Ovary (tissue), 7 donors: ENCODE measurements at regions not wholly inside any gene's neighbourhood (a gene's known extent, or its start where the extent isn't known, plus 50 kb on each side); places are given as distances from the start of the nearest gene placed in this dataset.

Experiments used
- DNase-seq, 5 donors: peaks; one replicate each; pipeline ENCODE4 v3.0.0-alpha.2; 2019 to 2020
- H3K27ac ChIP-seq, 2 donors: fragments of 200-600 bp; one replicate each; pipeline versions ENCODE4 v1.5.1 to v1.8.0; 2019 to 2022
- H3K27me3 ChIP-seq: fragments of 200-600 bp; one replicate; pipeline ENCODE4 v1.8.0; 2022
- H3K36me3 ChIP-seq: fragments of 200-600 bp; sonication (generic); one replicate; pipeline ENCODE4 v1.5.1; 2019
- H3K4me1 ChIP-seq: one replicate; pipeline ENCODE4 v1.8.1; 2013; ENCODE audit warnings: mild to moderate bottlenecking, moderate library complexity; ENCODE audit not compliant: insufficient read depth
- H3K4me3 ChIP-seq: fragments of 200-600 bp; sonication (generic); one replicate; pipeline ENCODE4 v1.5.1; 2017
- H3K9me3 ChIP-seq, 2 donors: fragments of 200-600 bp in 1 of 2; sonication (generic) in 1 of 2; one replicate each; pipeline versions ENCODE4 v1.5.1 to v1.8.1; 2013 to 2019; ENCODE audit warnings: mild to moderate bottlenecking in 1 of 2, moderate library complexity in 1 of 2
- EP300 ChIP-seq: sonication (generic); formaldehyde crosslinking; IDR thresholded peaks from one replicate; pipeline ENCODE4 v1.6.1; 2017; ENCODE audit warnings: antibody characterized with exemption
- POLR2A ChIP-seq: fragments of 450-650 bp; IDR thresholded peaks from one replicate; pipeline ENCODE4 v1.6.1; 2017; ENCODE audit warnings: antibody characterized with exemption, mild to moderate bottlenecking, moderate library complexity
- WGBS, 3 donors: extraction: QIAGEN DNeasy Blood & Tissue Kit in 1 of 3; methylation state at CpG; one replicate each; pipeline versions ENCODE4 v1.1.5 to v1.1.7; 2013 to 2017; 5-methylcytosine and 5-hydroxymethylcytosine counted together
- intact Hi-C, 4 donors: fragments of 100-400 bp; cut with DNase I; formaldehyde crosslinking; loops; one replicate each; pipeline versions ENCODE4 v1.11.0 to v1.15.1; 2022 to 2023
- TF ChIP-seq, protein P1 (sequence below), 3 donors: fragments of 450-650 bp in 2 of 3; fragments of 200-600 bp in 1 of 3; IDR thresholded peaks; one replicate each; pipeline versions ENCODE4 v1.5.1 to v1.8.0; 2016 to 2022; ENCODE audit warnings: antibody characterized with exemption in 3 of 3, mild to moderate bottlenecking in 1 of 3
- donor health status: DM: no; HTN: no; CAD: no; lungs with moderate emphysema.
- donor health status: DM: no; HTN: no; CAD: no.
- donor health status: Bipolar disorder and iron deficiency.
- donor health status: DM: no; HTN: no; CAD: no.
- donor health status: DM: yes; HTN: yes; CAD: no.

- H3K4me3 ChIP-seq: no peak overlapping the region
- no peaks in the 10 kb centered on the region for H3K36me3 ChIP-seq
- TF ChIP-seq, protein P1, sequence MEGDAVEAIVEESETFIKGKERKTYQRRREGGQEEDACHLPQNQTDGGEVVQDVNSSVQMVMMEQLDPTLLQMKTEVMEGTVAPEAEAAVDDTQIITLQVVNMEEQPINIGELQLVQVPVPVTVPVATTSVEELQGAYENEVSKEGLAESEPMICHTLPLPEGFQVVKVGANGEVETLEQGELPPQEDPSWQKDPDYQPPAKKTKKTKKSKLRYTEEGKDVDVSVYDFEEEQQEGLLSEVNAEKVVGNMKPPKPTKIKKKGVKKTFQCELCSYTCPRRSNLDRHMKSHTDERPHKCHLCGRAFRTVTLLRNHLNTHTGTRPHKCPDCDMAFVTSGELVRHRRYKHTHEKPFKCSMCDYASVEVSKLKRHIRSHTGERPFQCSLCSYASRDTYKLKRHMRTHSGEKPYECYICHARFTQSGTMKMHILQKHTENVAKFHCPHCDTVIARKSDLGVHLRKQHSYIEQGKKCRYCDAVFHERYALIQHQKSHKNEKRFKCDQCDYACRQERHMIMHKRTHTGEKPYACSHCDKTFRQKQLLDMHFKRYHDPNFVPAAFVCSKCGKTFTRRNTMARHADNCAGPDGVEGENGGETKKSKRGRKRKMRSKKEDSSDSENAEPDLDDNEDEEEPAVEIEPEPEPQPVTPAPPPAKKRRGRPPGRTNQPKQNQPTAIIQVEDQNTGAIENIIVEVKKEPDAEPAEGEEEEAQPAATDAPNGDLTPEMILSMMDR (IDR thresholded peaks at IDR 0.05): no peak
- no peak for TF ChIP-seq EP300
- TF ChIP-seq POLR2A: no peak
- no peaks in the 10 kb centered on the region for H3K9me3 ChIP-seq
- intact Hi-C loops: no loop called here
- WGBS, 3 donors: 5 to 8% (median 6%) methylated on average over 1 of the region's 1 CpG
- H3K27ac ChIP-seq: no peak overlapping the region
- no peaks in the 10 kb centered on the region for H3K27me3 ChIP-seq
- no peak for DNase-seq
- H3K4me1 ChIP-seq: no peaks in the 10 kb centered on the region
Observed at GRCh38 chr13:104895521-104895920, 1639.9 kb downstream of the EFNB2 start.

DNA sequence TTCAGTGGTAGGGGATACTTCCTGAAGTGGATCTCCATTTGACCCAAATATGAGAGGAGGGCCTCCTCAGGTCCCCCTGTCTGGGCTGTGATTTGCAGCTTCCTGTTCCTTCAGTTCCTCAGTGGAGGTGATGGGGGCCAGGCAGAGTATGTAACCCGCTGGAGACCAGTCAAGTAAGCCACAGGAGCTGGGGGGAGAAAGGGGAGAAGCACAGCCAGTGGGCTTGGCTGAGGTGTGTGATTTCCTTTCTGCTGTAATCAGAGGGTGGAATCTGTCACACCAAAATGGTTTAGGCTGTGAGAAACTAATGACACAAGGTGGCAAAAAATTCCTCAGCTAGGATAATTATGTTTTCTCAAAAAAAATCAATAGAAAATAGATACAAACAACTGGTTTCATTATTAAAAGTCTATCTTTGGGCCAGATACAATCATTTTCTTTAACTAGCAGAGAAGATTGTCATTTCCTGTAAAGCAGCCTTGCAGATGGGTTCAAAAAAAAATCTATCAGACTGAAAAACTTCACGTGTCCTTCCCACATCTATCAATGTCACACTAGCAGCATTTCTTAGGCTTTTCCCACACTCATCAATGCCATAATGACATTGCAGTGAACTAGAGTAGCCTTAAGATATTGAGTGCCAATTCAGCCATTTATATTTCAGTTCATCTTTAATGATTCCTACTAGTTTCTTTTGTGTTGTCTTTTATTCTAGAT lies 1660.3 kb downstream of the EFNB2 start:
- Histone ChIP-seq H3K27ac (no peak overlapping the region), H3K27me3 (no peaks in the 10 kb centered on the region), H3K4me3 (no peak overlapping the region), H3K9me3 (no peaks in the 10 kb centered on the region), H3K4me1 (no peaks in the 10 kb centered on the region), H3K36me3 (no peaks in the 10 kb centered on the region)
- WGBS, 3 donors: 70 to 83% (median 72%) methylated on average over 2 of the region's 2 CpGs
- intact Hi-C loops: no loop called here
- no peak for TF ChIP-seq EP300
- TF ChIP-seq POLR2A: no peak
- TF ChIP-seq, protein P1 (IDR thresholded peaks at IDR 0.05): no peak
- DNase-seq: no peak

DNA sequence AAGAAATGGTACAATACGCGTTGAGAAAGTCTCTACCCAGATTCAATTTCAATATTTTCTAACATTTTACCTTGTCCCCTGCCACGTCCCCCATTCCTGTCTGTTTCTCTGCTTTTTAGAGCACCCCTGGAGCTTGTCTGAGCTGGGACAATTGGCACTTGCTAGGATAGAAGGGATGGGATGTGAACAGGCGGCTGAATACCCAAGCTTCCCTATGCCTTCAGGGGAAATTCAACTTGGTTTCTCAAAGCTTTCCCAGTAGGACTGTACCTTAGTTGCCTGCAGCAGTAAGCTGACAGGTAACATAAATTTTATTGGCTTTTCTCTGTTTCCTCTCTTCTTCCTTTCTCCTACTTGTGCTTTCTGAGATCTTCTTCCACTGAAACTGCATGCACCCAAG lies 1663.3 kb downstream of the EFNB2 start:
- no peaks in the 10 kb centered on the region for H3K9me3 ChIP-seq
- no peaks in the 10 kb centered on the region for H3K36me3 ChIP-seq
- H3K4me1 ChIP-seq: no peaks in the 10 kb centered on the region
- no peak for DNase-seq
- intact Hi-C loops: no loop called here
- H3K27me3 ChIP-seq: no peaks in the 10 kb centered on the region
- TF ChIP-seq, protein P1 (IDR thresholded peaks at IDR 0.05): no peak
- no peak for TF ChIP-seq POLR2A
- TF ChIP-seq EP300: no peak
- H3K4me3 ChIP-seq: no peak overlapping the region
- 64 to 83% (median 66%) methylated on average over 4 of the region's 4 CpGs for WGBS, 3 donors
- H3K27ac ChIP-seq: no peak overlapping the region

DNA sequence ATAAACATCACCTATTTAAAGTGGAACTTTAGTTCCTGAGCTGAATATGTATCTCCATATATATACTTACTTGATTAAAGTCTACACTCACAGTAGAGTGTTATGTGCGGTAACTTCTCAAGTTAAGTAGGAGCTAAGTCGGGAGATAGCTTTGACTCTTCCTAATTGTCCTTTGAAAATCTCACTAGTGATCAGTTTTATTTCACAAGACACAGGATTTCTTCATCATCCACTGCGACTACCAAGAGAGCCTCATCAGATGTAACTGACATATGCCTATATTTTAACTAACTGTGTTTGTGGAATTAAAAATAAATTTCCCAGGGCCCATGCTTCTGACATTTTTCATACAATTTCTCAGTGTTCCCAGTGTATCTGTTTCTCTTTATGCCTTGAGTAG lies 1664.0 kb downstream of the EFNB2 start:
- 91 to 96% (median 94%) methylated on average over 3 of the region's 3 CpGs for WGBS, 3 donors
- intact Hi-C loops: no loop called here
- no peak overlapping the region for H3K4me3 ChIP-seq
- H3K27me3 ChIP-seq: no peaks in the 10 kb centered on the region
- DNase-seq: no peak
- no peaks in the 10 kb centered on the region for H3K36me3 ChIP-seq
- H3K9me3 ChIP-seq: no peaks in the 10 kb centered on the region
- TF ChIP-seq EP300 (no peak), POLR2A (no peak)
- TF ChIP-seq, protein P1 (IDR thresholded peaks at IDR 0.05): no peak
- no peaks in the 10 kb centered on the region for H3K4me1 ChIP-seq
- H3K27ac ChIP-seq: no peak overlapping the region
